ENCODE measurements at regions not wholly inside any gene's neighbourhood (a gene's known extent, or its start where the extent isn't known, plus 50 kb on each side); places are given as distances from the start of the nearest gene placed in this dataset.

DNA sequence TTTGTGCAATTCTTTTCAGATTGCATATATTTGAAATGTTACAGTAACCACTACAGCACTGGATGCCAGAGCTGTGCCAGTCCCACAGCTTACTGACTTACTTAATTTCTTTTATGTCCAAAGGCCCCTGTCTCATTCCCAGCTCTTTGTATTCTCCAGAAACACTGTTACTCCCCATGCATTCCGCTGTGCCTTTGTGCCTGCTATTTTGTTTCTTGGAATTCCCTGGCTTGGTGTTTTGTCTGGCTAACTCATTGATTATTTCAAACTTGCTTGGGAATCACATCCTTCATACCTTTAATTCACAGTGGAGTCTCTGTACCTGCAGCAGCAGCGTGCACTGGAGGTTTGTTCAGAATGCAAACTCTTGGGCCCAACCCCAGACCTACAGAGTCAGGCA is 601.9 kb upstream of the DDX18 start:
- TF ChIP-seq PATZ1 (CRISPR knock-in tag; IDR thresholded peaks at IDR 0.05; ENCODE audit: borderline replicate concordance) = no peak
- TF ChIP-seq ZFP30 (CRISPR knock-in tag; IDR thresholded peaks at IDR 0.05) = no peak
- TF ChIP-seq CSRNP3 (CRISPR knock-in tag; IDR thresholded peaks at IDR 0.05) = no peak
- TF ChIP-seq TCF4 (CRISPR knock-in tag; IDR thresholded peaks at IDR 0.05; ENCODE audit: borderline replicate concordance) = no peak
- no peak for TF ChIP-seq ZNF565 (CRISPR knock-in tag; conservative IDR thresholded peaks at IDR 0.05; ENCODE audit: low read depth)
- no peak for TF ChIP-seq TOX (CRISPR knock-in tag; IDR thresholded peaks at IDR 0.05; ENCODE audit: borderline replicate concordance)
- TF ChIP-seq BACH2 (CRISPR knock-in tag; IDR thresholded peaks at IDR 0.05; ENCODE audit: borderline replicate concordance) = no peak
- TF ChIP-seq, protein P1, sequence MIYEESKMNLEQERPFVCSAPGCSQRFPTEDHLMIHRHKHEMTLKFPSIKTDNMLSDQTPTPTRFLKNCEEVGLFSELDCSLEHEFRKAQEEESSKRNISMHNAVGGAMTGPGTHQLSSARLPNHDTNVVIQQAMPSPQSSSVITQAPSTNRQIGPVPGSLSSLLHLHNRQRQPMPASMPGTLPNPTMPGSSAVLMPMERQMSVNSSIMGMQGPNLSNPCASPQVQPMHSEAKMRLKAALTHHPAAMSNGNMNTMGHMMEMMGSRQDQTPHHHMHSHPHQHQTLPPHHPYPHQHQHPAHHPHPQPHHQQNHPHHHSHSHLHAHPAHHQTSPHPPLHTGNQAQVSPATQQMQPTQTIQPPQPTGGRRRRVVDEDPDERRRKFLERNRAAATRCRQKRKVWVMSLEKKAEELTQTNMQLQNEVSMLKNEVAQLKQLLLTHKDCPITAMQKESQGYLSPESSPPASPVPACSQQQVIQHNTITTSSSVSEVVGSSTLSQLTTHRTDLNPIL (CRISPR knock-in tag; IDR thresholded peaks at IDR 0.05; ENCODE audit: low read depth) = no peak
- TF ChIP-seq ZNF70 (CRISPR knock-in tag; IDR thresholded peaks at IDR 0.05) = no peak
- TF ChIP-seq CSDC2 (CRISPR knock-in tag; IDR thresholded peaks at IDR 0.05) = no peak
- no peak for TF ChIP-seq ZFP3 (CRISPR knock-in tag; IDR thresholded peaks at IDR 0.05)
- TF ChIP-seq PPARA (CRISPR knock-in tag; IDR thresholded peaks at IDR 0.05; ENCODE audit: borderline replicate concordance) = no peak
- no peak for TF ChIP-seq RARB (CRISPR knock-in tag; IDR thresholded peaks at IDR 0.05)
